Fibroblast of mammary gland (primary cell): ENCODE measurements at regions not wholly inside any gene's neighbourhood (a gene's known extent, or its start where the extent isn't known, plus 50 kb on each side); places are given as distances from the start of the nearest gene placed in this dataset.

Experiments
- DNase-seq: peaks from one replicate; pipeline ENCODE4 v3.0.0-alpha.2; 2010; ENCODE audit warnings: low read depth
- H3K4me3 ChIP-seq: 2 replicates; pipeline ENCODE4 v1.5.1; 2011; ENCODE audit warnings: low read depth, mild to moderate bottlenecking, low read length, moderate library complexity; ENCODE audit not compliant: control insufficient read depth
- CTCF ChIP-seq: conservative IDR thresholded peaks from 2 replicates; pipeline ENCODE4 v1.5.1; 2011; ENCODE audit warnings: low read depth, low read length, inconsistent platforms; ENCODE audit not compliant: control insufficient read depth, insufficient read depth

DNA sequence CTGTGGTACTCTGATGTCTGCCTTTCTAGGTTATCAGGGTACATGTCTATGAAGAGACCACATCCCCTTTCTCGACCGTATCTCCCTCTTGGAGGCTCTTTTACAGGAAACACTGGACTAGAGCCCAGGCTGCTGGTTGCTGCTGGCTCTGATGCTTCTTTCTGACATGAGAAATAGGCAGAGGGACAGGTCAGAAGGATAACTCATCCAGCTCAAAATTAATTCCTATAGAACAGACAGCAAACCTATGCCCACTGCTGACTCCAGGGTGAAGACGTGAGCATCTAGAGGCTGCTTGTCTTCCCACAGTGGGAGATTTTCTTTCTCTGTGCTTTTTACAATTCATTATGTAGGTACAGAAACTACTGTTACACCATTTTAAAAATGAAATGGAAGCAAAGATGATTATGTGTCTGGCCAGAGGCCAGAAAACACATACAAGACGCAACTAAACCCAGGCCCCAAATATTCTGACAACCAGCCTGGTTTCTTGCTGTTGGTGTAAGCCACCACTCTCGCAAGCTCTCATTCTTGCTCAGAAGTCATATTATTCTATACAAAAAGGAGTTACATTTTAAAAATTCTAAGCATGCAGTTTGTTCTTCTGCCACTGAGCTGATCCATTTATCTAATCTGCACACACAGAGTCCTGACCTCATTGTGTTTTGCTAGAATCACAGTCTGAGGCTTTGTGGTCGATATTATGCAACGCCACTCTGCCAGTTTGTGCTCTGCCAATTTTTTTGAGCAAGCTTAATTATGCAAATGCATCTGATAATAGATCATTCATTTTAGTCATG, 424.3 kb downstream of the KIF20B start:
- peak; percentile 89 for DNase-seq
- no peak overlapping the region for H3K4me3 ChIP-seq
- TF ChIP-seq CTCF, result peak; percentile 3

DNA sequence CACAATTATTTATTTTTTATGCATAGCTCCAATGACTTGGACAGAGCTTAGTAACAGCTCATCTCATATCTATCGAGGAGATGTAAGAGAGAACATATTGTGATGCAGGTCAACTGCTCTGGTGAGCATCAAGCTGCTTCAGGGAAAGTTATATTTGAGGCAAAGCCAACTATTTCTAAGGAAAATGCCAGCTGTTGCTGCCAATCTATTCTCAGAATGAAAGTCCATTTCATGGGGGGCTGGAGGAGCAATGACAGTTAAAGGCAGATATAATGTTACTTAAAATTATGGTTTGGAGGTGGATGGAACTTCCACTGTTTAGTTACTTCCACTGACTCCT, 424.8 kb downstream of the KIF20B start:
- TF ChIP-seq CTCF, result no peak
- no peak overlapping the region for H3K4me3 ChIP-seq
- no peak for DNase-seq

- TF ChIP-seq CTCF, result no peak
- DNase-seq, result no peak
- no peak overlapping the region for H3K4me3 ChIP-seq
Measured at GRCh38 chr10:90130321-90131086, 429.1 kb downstream of the KIF20B start.

DNA sequence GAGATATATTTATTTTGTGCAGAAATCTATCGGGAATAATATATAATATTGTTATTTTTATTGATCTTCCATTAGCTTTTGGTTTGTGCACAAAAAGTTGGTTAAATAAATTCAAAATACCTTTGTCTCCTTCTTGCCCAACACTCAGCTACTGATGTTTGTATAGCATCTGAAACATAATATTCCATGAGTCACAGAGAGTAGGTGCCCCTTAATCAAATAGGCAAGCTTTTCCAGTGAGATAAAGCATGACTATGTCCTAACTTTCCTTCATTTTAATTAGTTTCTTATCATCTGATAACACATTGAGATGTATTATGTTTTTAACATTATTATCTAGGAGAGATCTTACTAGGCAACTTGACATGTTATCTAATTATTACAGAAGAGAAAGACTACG, 432.2 kb downstream of the KIF20B start:
- DNase-seq, result no peak
- H3K4me3 ChIP-seq, result no peak overlapping the region
- no peak for TF ChIP-seq CTCF

DNA sequence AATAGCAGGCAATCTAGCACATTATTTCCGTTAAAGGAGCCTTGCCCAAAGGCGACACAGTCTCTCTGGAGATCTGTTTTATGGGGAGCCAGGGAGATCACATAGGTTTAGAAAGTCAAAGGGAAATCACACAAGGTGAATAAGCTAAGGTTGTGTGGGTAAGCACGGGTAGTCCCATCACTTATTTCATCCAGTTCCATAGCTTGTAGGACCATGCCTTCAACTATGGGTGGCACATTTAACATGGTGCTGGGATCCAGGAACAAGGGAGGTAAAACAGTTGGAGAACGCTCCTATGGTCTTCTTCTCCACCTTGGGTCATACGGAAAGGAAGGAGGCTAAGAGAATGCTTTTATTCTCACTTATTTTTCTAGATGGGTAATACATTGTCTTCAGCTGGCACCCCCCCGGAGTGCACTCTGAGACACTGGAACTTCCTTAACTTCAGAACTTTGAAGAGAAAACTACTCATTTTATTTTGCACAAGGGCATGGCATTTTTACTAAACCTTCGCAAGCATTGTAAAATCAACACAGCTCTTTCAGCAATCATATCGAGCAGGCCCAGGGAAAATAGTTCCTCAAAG, 435.4 kb downstream of the KIF20B start:
- no peak overlapping the region for H3K4me3 ChIP-seq
- DNase-seq, result peak; percentile 36
- no peak for TF ChIP-seq CTCF

GRCh38 chr10:90138844-90139243, 437.5 kb downstream of the KIF20B start:
- H3K4me3 ChIP-seq, result no peak overlapping the region
- TF ChIP-seq CTCF, result peak; percentile 57
- DNase-seq, result peak; percentile 27
